HG02840 (cell line): ENCODE measurements at regions not wholly inside any gene's neighbourhood (a gene's known extent, or its start where the extent isn't known, plus 50 kb on each side); places are given as distances from the start of the nearest gene placed in this dataset.
A peak's percentile ranks its signal among the peaks of the same experiment; 100 is the strongest.

Source experiments
- ATAC-seq: cut with Tn5 transposase; IDR thresholded peaks from one replicate; pipeline ENCODE4 v1.9.1; 2021; ENCODE audit warnings: mild to moderate bottlenecking, moderate library complexity, moderate number of reproducible peaks; ENCODE audit not compliant: unreplicated experiment, low FRiP score

DNA sequence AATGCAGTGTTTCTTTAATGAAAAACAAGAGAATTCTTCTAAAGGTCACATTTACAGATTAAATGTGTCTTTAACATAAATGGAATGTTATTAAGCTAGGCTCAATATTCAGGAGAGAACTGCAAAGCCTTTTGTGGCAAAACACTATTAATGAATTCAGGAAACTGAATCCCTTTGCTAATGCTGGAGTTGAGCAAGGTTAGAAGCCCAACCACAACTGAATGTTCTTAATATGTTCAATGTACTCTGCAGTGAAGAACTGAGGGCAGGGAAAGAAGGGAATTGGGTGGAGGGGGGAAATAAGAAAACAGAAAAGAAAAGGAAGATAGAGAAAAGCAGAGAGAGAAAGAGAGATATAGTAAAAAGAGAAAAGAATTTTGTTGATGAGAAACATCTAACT is 276.7 kb upstream of the TMEM161B start:
- no peak for ATAC-seq

DNA sequence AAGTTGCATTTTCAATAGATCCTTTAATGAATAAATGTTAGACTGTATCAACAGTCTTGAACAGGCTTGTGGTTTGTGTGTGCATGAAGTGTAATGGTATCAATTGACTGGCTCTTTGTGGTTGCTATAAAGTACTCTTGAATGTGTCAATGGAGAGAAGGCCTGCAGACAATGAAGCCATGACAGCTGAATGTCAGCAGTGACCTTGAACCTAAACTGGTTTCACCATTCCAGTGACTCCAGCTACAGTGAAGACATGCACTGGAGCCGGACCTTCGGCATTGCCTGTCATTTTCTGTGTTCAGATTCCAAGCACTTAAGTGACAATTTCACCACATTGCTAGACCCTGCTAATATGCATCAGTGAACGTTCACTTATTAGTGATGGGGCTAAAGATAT is 276.0 kb upstream of the TMEM161B start:
- no peak for ATAC-seq

DNA sequence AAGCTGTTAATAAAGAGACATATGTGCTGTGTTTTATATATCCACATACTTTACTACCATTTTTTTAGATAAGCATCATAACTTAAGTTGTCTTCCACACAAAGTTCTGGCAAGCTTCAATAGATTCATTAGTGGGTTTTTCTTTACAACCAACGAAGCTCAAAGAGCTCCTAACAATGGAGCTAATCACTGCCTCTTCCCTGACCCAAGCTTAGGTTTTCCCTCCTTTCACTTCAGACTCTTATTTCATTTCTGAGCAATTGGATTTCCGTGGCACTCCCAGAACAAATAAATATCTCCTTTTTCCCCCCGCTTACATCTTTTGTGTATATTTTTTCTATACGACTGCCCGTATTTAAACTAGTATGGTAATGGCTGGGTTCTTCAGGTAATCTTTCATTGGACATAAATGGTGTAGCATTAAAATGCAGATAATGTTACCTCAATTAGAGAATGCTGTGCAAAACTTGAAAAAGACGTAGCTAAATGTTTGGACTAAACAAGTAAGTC is 275.5 kb upstream of the TMEM161B start:
- ATAC-seq: no peak

DNA sequence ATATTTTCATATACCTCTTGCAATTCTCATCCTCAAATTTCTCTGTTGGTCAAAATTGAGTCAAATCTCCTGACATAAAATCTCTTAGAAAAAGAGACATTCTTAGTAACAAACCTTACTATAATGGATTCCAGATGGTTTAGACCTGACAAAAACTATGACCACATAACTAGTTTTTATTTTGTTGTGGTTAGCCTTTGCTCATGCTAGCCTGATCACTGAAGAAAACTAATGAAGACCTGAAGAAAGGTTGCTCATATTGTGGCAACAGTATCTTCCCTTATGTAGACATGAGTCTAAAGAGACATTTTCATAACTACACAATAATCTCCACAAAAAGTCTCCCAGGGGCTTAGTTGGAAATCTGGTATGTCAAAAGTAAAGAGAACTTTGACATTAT is 274.1 kb upstream of the TMEM161B start:
- ATAC-seq: no peak

DNA sequence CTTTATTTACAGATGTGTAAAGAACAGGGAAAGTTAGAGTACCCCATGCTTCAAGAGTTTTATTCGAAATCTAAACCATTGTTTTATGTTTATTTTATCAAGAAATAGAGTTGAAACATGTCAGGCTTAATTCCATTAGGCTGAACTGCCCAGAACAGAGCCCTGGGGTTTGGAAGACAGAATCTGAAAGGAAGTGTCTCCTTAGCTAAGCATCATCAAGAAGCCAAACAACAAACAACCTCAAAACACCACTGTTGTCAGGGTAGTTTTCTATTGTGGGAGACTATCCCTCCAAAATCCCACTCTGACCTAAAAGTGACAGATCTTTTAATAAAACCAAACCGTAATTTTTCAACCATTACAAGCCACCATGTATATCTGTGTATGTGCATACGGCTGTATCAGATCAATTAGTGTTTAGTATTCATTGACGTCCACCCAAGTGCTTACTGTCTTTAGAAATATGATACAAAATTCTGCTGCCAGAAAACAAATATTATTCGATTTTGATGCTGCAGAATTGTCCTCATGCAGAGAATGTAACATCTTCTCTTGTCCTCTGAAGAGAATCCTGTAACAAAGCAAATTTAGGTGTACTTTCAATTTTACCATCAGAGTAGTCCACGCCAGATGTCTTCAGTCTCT is 271.9 kb upstream of the TMEM161B start:
- no peak for ATAC-seq

DNA sequence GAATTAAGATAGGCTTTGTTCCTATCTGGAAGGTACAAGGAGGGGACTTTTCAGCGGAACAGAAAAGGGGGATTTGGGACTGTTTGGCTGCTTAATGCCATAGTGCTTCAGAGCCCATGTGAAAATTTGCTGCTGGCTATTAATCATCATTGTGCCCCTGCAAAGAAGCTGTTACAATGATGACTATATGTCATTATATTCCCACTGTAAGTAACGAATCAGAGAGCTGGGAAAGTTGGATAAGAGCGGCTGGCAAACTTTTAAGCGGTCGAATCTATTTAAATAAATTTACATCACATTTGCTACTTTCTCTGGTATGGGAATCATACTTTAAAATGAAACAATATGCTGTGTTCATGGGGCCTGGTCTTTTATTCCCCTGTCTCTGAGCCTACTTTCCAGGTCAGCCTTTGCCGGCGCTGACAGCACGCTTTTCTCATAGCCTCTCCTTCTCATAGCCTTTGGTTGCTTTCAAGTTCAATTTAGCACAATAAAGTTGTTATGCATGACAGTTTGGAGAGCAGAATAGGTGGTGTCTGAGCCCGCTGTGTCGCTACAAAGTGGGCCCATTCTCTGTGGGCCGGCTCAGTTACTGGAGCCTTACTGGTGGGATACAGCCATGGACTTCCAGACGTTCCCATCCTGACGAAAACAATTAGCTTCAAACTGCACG is 271.2 kb upstream of the TMEM161B start:
- ATAC-seq: no peak

DNA sequence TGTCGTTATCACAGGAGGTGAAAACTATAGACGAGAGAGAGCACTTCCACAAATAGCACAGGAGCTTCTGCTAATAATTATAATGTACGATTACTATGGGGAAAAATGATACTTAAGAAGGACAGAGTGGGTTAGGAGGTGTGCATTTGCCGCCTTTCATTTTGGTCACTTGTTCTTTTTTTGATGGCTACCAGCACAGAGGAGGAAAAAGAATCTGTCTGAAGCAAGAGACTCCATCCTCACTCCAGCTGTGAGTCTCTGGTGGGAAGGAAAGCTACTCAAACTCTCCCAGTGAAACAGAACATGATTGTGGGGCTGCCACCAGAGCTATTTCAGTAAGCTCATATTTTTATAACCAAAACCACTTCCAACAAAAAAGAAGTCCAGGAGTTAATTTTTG is 270.4 kb upstream of the TMEM161B start:
- no peak for ATAC-seq

DNA sequence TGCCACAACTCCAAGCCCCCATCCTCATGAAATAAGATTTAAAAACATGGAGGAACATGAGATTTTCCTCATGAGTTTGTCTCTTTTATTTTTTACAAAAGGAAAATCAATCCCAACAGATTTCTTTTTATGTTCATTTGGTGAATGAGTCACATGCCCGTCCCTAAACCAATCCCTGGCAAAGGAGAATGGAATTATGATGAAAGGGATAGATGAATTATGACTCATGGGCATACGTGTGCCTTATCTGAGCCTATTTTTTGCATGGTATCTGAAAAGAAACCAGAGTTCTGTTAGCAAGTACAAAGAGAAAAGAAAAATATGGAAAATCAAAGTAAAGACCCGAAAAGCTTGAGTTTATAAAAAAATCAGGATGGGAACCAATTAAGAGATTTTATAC is 267.5 kb upstream of the TMEM161B start:
- no peak for ATAC-seq

DNA sequence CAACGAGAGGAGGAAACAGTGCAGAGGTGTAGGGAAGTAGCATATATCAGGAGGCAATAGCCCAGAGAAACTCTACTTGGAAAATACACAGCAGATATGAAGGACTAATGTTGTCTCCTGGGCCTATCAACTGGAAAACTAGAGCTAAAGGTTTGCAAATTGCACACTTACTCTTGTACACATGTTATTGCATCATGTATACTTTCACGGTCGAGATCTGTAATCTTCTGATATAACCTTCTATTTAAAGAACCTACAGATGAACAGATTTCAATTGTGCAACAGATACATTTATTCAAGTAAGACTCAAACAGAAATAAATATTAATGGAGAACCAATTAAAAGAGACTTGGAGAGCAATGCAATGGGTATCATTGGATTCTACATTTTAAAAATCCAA is 256.3 kb upstream of the TMEM161B start:
- no peak for ATAC-seq

DNA sequence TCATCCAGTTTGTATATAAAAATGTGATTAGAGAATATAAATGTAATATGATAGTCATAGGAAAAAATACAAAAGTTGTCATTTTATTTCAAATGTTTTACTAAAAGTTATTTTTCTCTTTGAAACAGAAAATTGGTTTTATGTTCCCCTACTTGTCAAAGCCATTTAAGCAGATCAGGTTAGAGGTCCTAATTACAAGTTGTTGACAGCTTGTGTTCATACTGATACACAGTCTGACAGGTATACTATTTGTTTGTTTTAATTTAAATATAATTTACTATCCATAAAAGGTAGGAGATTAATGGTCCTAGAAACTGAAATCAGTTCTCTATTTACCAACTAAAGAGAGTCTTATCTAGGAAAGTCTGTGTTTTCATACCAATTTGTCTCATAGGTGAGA is 250.4 kb upstream of the TMEM161B start:
- ATAC-seq: no peak

DNA sequence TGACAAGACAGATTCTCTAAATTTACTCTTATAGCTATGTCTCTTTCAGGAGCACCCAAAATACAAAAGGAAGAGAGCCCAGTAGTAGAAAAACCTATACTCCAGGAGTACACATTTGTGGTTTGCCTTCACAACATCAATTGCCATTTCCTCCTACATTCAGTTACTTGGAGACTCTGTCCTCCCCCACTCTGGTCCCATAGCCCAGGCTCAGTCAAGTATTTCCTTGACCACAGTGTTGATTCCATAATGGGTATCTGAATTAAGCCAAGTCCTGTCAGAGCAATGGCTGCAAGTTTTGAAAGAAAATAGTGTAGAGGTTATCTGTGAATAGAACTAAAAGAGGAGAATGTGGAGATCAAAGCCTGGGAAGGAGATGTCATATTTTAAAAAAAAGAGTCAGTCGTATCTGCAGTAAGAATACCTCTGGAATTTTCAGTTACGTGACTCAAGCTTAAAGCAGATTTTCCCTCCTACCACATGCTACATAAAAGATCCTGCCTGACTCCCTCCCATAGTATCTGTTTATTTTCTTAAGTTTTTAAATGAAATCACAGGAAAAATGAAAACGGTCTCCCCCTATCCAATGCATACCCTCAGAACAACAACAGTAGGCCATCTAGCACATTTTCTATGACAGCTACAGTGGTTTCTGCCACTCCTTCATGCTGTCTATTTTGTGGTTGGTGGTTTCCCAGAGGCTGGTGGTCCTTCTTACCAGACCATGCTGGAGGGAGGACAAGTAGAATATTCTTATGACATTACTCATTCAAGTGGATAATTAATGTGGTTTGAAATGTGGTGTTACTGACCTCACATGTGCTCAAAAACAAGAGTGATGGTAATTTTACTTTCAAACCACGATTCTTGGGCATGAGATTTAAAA is 249.7 kb upstream of the TMEM161B start:
- no peak for ATAC-seq

DNA sequence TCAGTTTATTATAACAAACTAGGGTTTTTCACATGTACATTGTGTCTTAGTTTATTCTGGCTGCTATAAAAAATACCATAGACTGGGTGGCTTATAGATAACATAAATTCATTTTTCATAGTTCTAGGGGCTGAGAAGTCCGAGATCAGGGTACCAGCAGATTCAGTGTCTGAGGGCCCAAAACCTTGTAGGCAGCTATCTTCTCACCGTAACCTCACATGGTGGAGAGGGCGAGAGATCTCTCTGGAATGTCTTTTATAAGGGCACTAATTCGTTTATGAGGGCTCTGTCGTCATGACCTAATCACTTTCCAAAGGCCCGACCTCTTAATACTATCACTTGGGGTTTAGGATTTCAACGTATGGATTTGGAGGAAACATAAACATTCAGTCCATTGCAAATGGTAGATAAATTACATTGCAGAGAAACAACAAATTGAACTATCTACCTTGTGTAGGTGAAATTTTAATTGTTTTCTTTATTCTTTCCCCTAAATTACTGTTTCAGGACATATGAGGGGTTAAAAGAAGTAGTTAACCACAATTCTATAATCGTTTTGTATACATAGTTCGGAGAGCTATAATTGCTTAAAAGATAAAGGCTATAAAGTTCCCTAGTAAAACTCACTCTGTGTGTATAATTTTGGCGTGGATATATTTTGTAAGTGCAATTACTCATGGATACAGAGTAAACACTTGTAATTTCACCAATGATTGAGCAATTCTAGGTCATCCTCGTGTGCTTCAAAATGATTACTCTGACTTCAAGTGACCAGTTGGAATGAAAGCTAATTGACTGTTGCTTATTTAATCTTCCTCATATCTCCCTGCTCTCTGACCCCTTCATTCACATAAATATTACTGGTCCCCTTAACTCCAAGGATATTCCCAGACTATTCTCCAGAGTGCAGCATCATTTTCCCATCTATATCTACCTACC is 247.5 kb upstream of the TMEM161B start:
- ATAC-seq: no peak

DNA sequence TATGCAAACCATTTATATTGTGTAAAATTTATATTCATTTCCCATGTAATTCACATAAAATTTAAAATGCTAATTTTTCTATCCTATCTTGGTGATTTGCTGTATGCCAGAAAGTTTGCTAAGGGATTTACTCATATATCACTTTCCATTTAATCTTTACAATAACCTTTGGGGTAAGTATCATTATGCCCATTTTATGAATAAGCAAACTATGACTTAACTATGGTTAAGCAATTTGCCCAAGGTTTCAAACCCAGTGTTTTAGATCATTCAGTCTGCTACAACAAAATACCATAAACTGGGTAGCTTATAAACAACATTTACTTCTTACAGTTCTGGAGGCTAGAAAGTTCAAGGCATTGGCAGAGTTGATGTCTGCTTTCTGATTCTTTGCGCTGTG is 246.4 kb upstream of the TMEM161B start:
- no peak for ATAC-seq

DNA sequence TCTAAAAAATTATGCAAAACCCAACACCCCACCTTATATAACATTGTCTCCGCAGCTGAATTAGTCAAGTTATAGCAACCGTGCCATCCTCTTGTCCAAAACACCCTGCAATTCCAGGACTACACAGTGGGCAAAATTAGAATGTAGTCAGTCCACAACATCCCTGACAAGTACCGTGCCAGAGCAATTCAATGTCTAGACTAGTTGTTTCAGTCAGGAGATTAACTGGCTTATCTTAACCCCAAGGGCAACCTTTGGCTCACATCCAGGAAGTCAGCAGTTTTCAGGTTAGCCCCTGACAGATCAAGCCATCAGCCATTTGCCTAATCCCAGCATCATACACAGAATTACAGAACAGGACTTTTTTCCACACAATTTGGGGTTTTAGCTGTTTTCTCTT is 240.8 kb upstream of the TMEM161B start:
- no peak for ATAC-seq

DNA sequence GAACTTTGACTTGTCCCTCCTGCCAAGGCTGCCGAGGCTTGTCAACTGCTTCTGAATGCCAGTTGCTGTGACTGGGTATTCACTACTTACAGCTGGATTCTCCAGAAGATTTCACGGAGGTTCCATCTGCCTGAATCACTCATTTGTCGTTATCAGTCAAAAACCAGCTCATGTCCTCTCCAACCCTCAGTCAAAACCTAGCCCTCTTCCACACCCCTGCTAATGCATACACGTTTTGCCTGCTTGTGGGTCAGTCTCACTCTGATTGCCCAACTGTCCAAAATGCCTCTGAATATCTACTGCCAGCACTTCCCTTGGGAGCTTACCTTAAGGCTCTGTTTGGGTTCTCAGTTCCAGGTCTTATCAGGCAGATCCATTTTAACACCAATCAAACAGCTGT is 238.6 kb upstream of the TMEM161B start:
- ATAC-seq: no peak

DNA sequence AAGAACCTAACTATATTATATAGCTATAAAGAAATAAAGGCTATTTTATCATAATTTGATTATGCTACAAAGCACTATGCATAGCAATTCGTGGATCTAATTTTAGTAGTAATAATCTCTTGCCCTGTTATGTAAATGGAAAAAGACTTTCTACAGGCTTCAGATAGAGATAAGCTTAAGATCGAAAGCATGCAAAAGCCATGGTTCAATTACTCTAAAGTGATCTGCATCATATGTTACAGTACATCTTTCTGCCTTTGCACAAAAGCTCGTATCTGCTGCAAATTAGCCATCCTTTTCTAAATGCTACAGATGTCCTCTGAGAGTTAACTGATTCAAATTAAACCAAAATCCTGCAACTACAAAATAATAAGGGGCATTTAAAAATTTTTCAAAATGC is 234.8 kb upstream of the TMEM161B start:
- no peak for ATAC-seq

DNA sequence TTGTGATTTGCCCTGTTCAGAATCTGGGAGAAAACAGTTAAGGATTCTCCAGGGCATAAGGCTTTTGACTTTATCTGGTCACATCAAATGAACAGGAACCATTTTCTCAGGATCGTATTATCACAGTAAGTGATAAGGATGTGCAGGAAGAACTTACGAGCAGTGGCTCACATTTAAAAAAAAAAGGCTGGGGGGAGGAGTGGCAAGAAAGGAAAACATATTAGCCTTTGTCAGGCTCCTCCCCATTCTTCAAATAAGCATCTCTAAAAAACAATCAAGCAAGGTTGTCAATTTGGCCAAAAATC is 234.3 kb upstream of the TMEM161B start:
- ATAC-seq: no peak

DNA sequence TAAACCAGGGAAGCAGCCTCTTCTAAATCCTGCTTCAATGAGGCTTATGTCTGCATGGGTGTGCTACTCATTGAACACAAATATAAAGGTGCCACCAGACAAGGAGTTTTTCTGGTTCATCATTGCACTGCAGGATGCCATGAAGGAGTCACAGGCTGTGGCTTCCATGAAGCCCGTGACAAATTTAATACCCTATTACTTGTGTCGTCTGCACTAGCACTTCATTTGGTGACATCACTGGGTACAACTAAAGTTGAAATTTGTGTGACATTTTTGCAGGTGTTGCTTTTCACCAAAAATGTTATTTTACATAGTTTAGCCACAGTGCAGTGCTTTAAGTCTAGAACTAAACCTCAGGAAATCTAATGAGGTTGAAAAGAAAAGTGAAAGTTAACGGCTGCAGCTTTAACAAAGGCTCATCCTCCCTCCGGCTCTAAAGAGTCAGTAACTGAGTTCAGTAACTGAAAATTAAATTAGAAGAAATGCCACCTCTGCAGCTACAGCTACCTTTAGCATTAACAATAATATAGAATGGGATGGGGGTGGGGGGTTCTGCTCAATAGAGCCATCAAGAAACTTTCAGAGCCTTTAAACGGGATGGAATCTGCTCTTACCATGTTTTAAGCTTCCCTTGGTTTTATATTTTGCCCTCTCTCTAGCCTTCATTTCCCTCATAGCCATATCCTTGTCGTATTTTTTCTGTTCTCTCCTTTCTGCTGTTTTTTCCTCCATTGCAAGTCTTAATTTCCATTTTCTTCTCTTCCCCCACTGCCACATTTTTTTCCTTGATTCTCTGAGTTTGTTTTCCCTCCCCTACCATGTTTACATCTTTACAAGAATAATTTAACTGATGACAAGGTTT is 233.8 kb upstream of the TMEM161B start:
- peak; percentile 84 for ATAC-seq

DNA sequence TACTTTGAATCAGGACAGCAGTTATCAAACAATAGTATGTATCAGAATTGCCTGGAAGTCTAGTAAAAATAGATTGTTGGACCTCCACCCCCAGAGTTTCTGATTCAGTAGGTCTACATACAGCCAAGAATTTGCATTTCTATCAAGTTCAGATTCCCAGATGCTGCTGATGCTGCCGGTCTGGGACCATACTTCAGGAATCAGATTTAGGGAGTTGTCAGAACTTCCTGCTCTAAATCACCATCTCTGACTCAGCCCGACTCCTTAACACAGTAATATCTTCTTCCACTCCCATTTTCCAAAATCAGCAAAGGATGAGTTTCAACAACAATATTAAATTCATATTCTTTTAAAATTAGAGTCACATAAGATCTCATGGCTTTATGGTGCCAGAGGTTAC is 227.2 kb upstream of the TMEM161B start:
- no peak for ATAC-seq

DNA sequence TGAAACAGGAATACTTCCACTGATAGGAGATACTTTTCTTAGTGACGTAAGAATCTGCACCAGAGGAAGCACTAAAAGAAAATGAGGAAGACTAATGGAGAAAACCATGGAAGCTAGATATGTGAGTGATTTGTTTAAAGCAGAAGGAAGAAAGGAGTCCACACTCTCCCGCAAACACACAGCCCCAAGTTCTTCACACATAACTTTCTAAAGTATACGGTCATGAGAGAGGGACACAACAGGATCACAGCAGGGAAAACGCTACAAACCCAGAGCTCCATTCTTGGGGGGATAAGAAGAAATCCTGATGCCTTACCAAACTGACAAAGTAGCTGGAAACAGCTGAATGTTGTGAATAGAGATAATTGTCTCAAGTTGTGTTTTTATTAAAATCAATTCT is 222.2 kb upstream of the TMEM161B start:
- no peak for ATAC-seq
